NCI-H1436 (cell line): ENCODE measurements at regions not wholly inside any gene's neighbourhood (a gene's known extent, or its start where the extent isn't known, plus 50 kb on each side); places are given as distances from the start of the nearest gene placed in this dataset.
"Not testable (repeated sequence)": the region's sequence is repeated elsewhere in the genome, so short reads cannot be mapped to it uniquely, and the experiment has no call there.

Experiments used
- DNase-seq: peaks from one replicate; lab custom pipeline; 2025; lab: John Stamatoyannopoulos, UW

- not testable (repeated sequence) for DNase-seq
Observed at GRCh38 chr5:7306556-7306955, 89.4 kb upstream of the ADCY2 start.

- not testable (repeated sequence) for DNase-seq
Observed at GRCh38 chr5:7307709-7308108, 88.2 kb upstream of the ADCY2 start.

GRCh38 chr5:7309715-7310114 is 86.2 kb upstream of the ADCY2 start:
- DNase-seq: not testable (repeated sequence)

GRCh38 chr5:7310656-7311055 is 85.3 kb upstream of the ADCY2 start:
- not testable (repeated sequence) for DNase-seq

GRCh38 chr5:7315118-7315517 is 80.8 kb upstream of the ADCY2 start:
- DNase-seq: no peak

- DNase-seq: no peak
Observed at GRCh38 chr5:7317751-7318150, 78.2 kb upstream of the ADCY2 start.

- DNase-seq: no peak
Observed at GRCh38 chr5:7320701-7321301, 75.1 kb upstream of the ADCY2 start.

- DNase-seq: no peak
Observed at GRCh38 chr5:7321724-7322123, 74.2 kb upstream of the ADCY2 start.

GRCh38 chr5:7324919-7325318 is 71.0 kb upstream of the ADCY2 start:
- DNase-seq: no peak

- no peak for DNase-seq
Observed at GRCh38 chr5:7325975-7326913, 69.7 kb upstream of the ADCY2 start.

- no peak for DNase-seq
Observed at GRCh38 chr5:7329141-7329540, 66.8 kb upstream of the ADCY2 start.

GRCh38 chr5:7329712-7330111 is 66.2 kb upstream of the ADCY2 start:
- no peak for DNase-seq

GRCh38 chr5:7330256-7330655 is 65.7 kb upstream of the ADCY2 start:
- DNase-seq: no peak

GRCh38 chr5:7331131-7331530 is 64.8 kb upstream of the ADCY2 start:
- peak; percentile 69 for DNase-seq
